Activated CD8-positive, alpha-beta T cell treated with anti-CD3 and anti-CD28 coated beads for 36 hours (primary cell): ENCODE measurements at regions not wholly inside any gene's neighbourhood (a gene's known extent, or its start where the extent isn't known, plus 50 kb on each side); places are given as distances from the start of the nearest gene placed in this dataset.

Experiments
- ATAC-seq: fragments of 200-7000 bp; cut with Tn5 transposase; one replicate; pipeline ENCODE4 v1.10.0; 2021; ENCODE audit warnings: mild to moderate bottlenecking, moderate library complexity
- CTCF ChIA-PET: fragments of 350-600 bp; sonication (Branson Sonifier 250); formaldehyde crosslinking; loops from one replicate; lab custom pipeline; 2021; ENCODE audit warnings: antibody characterized with exemption; lab: Charles Lee
- POLR2A ChIA-PET: fragments of 350-600 bp; sonication (Branson Sonifier 250); formaldehyde crosslinking; loops from one replicate; lab custom pipeline; 2021; ENCODE audit warnings: antibody characterized with exemption; lab: Charles Lee
- DNase-seq: peaks from one replicate; pipeline ENCODE4 v3.0.0-alpha.2; 2020
- H3K27ac Mint-ChIP-seq: one replicate; pipeline ENCODE4 v1.8.0; 2021; ENCODE audit warnings: mild to moderate bottlenecking, mixed read lengths
- H3K27me3 Mint-ChIP-seq: one replicate; pipeline ENCODE4 v1.8.0; 2021; ENCODE audit warnings: mixed read lengths
- H3K36me3 Mint-ChIP-seq: one replicate; pipeline ENCODE4 v1.8.0; 2021; ENCODE audit warnings: low read depth, mixed read lengths
- H3K4me1 Mint-ChIP-seq: one replicate; pipeline ENCODE4 v1.8.0; 2021; ENCODE audit warnings: low read depth, mixed read lengths
- H3K4me3 Mint-ChIP-seq: one replicate; pipeline ENCODE4 v1.8.0; 2021; ENCODE audit warnings: mild to moderate bottlenecking, moderate library complexity, mixed read lengths
- H3K9me3 Mint-ChIP-seq: one replicate; pipeline ENCODE4 v1.8.0; 2021; ENCODE audit warnings: mixed read lengths
- CTCF ChIP-seq: fragments of 200-600 bp; IDR thresholded peaks from one replicate; pipeline ENCODE4 v1.8.0; 2022; ENCODE audit warnings: antibody characterized with exemption, mild to moderate bottlenecking
- intact Hi-C: fragments of 100-400 bp; cut with micrococcal nuclease; formaldehyde crosslinking; loops from one replicate; pipeline ENCODE4 v1.10.0; 2022

GRCh38 chr15:47470983-47471382 lies 246.3 kb upstream of the SEMA6D start:
- CTCF ChIA-PET: no interaction called here
- ATAC-seq: no peak
- H3K27me3 Mint-ChIP-seq: no peaks in the 10 kb centered on the region
- no peak overlapping the region for H3K4me3 Mint-ChIP-seq
- peaks cover 2% of the 10 kb centered on the region for H3K9me3 Mint-ChIP-seq
- POLR2A ChIA-PET: no interaction called here
- DNase-seq: no peak
- H3K27ac Mint-ChIP-seq: no peak overlapping the region
- no peaks in the 10 kb centered on the region for H3K4me1 Mint-ChIP-seq
- H3K36me3 Mint-ChIP-seq: no peaks in the 10 kb centered on the region
- intact Hi-C loops: no loop called here
- TF ChIP-seq CTCF: no peak

GRCh38 chr15:47473106-47473725 lies 244.1 kb upstream of the SEMA6D start:
- intact Hi-C loops: no loop called here
- no peaks in the 10 kb centered on the region for H3K36me3 Mint-ChIP-seq
- H3K27ac Mint-ChIP-seq: no peak overlapping the region
- H3K27me3 Mint-ChIP-seq: no peaks in the 10 kb centered on the region
- no peak for TF ChIP-seq CTCF
- ATAC-seq (no peak), DNase-seq (no peak)
- peaks cover 2% of the 10 kb centered on the region for H3K9me3 Mint-ChIP-seq
- POLR2A ChIA-PET: no interaction called here
- no peaks in the 10 kb centered on the region for H3K4me1 Mint-ChIP-seq
- CTCF ChIA-PET: no interaction called here
- H3K4me3 Mint-ChIP-seq: no peak overlapping the region

- H3K36me3 Mint-ChIP-seq: no peaks in the 10 kb centered on the region
- no peaks in the 10 kb centered on the region for H3K4me1 Mint-ChIP-seq
- POLR2A ChIA-PET: no interaction called here
- peaks cover 2% of the 10 kb centered on the region for H3K9me3 Mint-ChIP-seq
- DNase-seq (no peak), ATAC-seq (no peak)
- H3K27ac Mint-ChIP-seq: no peak overlapping the region
- H3K27me3 Mint-ChIP-seq: no peaks in the 10 kb centered on the region
- no peak for TF ChIP-seq CTCF
- CTCF ChIA-PET: no interaction called here
- intact Hi-C loops: no loop called here
- no peak overlapping the region for H3K4me3 Mint-ChIP-seq
Observed at GRCh38 chr15:47473832-47474231, 243.5 kb upstream of the SEMA6D start.

GRCh38 chr15:47475336-47475735 lies 242.0 kb upstream of the SEMA6D start:
- CTCF ChIA-PET: no interaction called here
- intact Hi-C loops: no loop called here
- ATAC-seq (no peak), DNase-seq (no peak)
- peaks cover 4% of the 10 kb centered on the region for H3K9me3 Mint-ChIP-seq
- H3K4me1 Mint-ChIP-seq: no peaks in the 10 kb centered on the region
- POLR2A ChIA-PET: no interaction called here
- no peak overlapping the region for H3K27ac Mint-ChIP-seq
- no peak for TF ChIP-seq CTCF
- H3K27me3 Mint-ChIP-seq: no peaks in the 10 kb centered on the region
- no peaks in the 10 kb centered on the region for H3K36me3 Mint-ChIP-seq
- H3K4me3 Mint-ChIP-seq: no peak overlapping the region

GRCh38 chr15:47477341-47477740 lies 240.0 kb upstream of the SEMA6D start:
- Mint-ChIP-seq H3K4me3 (no peak overlapping the region), H3K9me3 (peaks cover 4% of the 10 kb centered on the region), H3K4me1 (no peaks in the 10 kb centered on the region), H3K36me3 (no peaks in the 10 kb centered on the region), H3K27me3 (no peaks in the 10 kb centered on the region), H3K27ac (no peak overlapping the region)
- CTCF ChIA-PET: no interaction called here
- TF ChIP-seq CTCF: no peak
- intact Hi-C loops: no loop called here
- DNase-seq: no peak
- no peak for ATAC-seq
- POLR2A ChIA-PET: no interaction called here
